GM19043 (cell line): ENCODE measurements at regions not wholly inside any gene's neighbourhood (a gene's known extent, or its start where the extent isn't known, plus 50 kb on each side); places are given as distances from the start of the nearest gene placed in this dataset.
"Not testable (repeated sequence)": the region's sequence is repeated elsewhere in the genome, so short reads cannot be mapped to it uniquely, and the experiment has no call there.

Experiments used
- ATAC-seq: cut with Tn5 transposase; IDR thresholded peaks from one replicate; pipeline ENCODE4 v1.9.1; 2021; ENCODE audit warnings: low read depth; ENCODE audit not compliant: unreplicated experiment

DNA sequence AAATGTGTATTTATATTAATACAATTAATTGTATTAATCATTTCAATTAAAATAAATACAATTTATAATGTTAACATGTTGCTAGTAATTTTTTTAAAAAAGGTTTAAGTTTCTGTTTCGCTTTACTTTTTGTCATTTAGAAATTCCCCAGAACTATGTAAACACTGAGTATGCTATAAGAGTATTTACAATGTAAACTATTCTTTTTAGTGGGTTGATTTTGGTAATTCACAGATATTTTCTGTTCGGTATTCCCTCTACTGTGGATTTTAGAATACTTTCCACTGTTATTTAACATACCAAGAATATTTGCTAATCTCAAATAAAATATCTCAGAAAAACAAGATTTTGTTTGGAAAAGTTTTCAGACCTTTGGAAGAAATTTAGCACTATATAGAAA lies 1564.4 kb downstream of the EFNA5 start:
- ATAC-seq, result no peak

DNA sequence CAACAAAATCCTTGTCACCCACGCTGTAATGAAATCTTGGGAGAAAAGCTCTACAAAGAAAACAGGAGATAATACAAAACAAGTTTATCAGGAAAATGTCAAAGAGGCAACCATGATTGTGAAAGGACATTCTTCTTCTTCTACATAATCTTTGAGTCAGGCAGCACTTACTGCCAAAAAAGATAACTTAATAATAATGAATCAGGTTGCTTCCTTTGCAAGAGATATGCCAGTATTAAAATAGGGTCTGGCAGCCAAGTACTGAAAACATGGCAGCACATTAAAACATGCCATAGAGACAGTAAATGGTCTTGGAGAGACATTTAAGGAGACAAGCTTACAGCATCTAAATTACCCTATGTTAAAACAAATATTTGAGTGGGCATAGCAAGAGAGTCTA lies 1573.4 kb downstream of the EFNA5 start:
- no peak for ATAC-seq

DNA sequence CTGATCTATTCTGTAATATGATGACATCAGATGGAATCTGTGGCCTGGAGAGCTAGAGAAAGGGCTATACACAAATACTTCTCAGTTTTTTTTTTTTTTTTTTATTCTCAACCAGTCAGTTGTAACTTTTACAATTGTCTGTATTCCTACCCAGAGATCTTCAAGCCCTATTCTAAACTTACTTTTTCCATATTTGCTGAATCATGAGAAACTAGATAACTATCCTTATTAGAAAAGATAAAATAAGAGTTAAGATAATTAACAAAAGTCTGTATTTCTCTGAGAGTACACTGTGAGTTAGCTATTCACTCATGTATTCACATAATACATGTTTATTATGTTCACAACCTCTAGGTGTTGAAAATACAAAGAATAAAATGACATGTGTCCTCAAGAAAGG lies 1575.9 kb downstream of the EFNA5 start:
- ATAC-seq, result no peak

DNA sequence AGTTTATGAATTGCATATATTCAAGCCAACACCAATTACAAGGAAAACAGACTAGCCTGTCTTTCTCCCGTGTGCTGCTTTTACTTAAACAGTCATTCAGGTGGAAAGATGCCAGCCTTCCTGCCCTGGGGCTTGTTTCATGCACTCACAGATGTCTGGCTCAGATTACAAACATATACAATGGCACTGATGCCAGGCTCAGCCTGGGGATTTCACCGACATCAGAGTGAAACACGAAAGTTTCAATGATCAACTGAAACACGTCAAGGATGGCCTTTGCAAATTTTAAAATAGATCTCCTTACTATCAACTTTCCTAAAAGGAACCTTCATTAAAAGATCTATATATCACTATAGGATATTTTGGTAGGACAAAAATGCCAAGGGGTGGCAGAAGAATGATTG lies 1576.5 kb downstream of the EFNA5 start:
- ATAC-seq, result no peak

DNA sequence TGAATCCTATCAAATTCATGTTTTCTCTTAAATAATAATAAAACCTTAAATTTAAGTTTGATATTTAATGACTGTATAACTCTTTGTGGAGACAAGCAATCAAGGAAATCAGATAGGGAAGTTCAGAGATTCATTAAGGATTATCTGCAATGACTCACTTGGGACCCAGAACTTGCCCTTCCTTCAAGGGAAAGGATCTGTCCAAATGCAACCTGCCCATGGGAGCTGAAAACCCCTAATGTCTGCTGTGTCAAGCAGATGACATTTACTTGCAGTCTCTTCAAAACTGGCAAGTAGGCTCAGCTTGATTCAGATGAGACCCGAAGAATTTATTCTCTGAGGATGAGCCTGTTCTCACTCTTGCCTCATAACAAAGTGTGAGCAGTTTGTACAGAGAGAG lies 1577.6 kb downstream of the EFNA5 start:
- ATAC-seq, result no peak

DNA sequence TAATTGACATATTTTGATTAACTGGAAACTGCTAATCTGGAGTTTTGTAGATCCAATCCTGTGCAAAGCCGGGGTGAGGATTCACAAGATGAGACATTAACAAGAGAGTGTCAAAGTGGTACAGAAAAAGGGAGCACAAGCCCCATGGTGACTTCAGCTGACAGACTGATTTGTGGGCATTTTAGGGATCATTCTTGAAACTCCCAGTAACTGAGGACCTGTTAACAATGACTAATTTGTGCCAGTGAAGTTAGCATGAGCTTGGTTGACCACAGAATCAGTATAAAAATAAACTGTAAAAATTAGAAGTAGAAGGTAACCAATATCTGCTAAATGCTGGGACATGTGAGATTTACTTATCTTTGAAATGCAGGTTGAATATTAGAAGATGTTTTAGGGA lies 1578.3 kb downstream of the EFNA5 start:
- ATAC-seq, result no peak

DNA sequence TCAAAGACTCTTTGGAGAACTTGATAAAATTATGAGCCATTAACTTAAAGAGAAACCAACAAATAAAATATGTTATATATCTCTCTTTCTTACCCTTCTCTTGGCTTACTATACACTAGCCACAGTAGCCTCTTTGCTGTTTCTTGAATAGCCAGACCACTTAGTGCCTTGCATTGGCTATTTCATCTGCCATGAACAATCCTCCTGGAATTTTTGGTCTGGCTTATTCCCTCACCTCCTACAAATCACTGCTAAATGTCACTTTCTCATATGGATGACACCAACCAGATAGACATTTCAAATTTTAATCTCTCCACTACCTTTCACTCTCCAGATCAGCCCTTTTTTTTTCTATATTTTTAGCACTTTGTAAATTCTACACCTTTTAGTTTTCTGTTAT lies 1581.7 kb downstream of the EFNA5 start:
- ATAC-seq, result no peak

DNA sequence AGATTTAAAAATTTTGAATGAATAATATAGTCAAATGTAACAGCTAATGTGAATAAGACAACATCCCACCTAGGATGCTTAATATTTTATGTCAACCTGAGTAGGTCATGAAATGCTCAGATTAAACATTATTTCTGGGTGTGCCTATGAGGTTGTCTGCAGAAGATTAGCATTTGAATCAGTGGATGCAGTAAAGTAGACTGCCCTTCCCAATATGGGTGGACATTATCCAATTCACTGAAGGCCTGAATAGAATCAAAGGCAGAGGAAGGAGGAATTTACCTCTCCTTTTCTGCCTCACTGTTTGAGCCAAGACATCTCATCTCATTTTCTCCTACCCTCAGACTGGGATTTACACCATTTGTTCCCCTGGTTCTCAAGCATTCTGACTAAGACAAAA lies 1582.3 kb downstream of the EFNA5 start:
- ATAC-seq, result no peak

DNA sequence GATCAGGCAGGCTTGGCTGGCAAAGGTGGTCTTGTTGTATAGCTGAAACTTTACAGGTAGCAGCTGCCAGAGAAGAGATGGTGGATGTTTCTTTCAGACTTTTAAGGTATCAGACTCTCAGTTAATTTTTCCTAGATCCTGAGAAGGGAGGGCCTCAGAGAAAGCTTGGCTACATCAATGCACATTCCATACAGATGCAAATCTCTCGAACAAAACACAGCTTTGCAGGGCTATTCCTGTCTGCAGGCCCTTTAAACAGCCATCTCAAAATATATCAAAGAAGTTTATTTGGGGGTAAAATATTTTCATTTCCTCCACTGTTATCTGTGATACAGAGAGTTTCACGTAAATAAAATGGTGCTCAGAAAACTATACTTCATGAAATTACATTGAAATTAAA lies 1584.4 kb downstream of the EFNA5 start:
- no peak for ATAC-seq

DNA sequence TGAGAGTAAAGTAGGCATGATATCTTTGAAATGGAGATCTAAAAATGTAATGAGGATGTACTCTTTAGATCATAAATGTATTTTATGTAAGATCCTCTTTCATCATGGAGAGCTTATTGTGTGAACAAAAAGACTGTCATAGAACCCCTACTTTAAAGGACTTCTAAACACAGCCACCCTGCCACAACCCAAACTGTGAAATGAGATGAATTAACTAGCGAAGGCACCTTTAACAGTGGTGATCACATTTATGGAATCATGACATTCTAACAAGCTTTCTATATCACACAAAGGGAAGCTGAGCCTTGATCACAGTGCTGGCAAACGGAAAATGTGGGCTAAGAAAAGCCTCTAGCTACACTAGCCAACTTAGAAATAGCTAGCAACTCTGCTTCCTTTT lies 1585.2 kb downstream of the EFNA5 start:
- no peak for ATAC-seq

DNA sequence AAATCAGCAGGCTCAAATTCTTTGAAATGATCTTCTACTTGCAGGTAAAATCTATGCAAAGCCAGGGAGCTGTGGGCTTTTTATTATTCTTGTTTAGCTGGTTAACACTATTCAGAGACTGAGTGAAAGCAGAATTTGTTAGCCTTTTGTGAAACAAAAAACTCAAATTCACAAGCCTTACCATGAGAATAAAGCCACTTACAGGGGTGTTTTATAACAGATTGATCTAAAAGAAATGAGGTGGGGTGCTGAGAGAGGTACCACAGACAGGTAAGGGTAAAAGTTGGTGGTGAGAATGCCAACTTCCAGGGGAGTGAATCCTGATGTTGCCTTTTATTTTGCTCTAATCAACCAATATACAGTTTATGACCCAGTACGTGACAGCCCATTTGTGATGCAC lies 1585.6 kb downstream of the EFNA5 start:
- ATAC-seq, result no peak

DNA sequence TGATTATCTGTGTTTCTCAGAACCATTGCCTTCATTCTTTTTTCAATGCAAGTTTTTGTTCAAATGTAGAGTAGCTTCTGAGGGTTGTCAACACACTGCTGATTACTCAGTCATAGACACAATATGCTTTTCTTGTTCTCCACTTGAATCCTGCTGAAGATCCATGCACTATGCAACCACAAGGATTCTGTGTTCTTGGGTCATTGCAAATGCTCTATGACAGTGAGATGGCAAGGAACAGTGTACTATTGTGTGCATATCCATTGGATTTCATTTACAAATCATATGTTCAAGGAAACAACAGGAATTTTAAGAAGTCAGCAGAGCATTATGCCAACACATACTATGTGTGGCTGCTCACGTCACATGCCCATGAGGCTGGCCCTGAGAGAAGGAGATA lies 1590.2 kb downstream of the EFNA5 start:
- ATAC-seq, result no peak

DNA sequence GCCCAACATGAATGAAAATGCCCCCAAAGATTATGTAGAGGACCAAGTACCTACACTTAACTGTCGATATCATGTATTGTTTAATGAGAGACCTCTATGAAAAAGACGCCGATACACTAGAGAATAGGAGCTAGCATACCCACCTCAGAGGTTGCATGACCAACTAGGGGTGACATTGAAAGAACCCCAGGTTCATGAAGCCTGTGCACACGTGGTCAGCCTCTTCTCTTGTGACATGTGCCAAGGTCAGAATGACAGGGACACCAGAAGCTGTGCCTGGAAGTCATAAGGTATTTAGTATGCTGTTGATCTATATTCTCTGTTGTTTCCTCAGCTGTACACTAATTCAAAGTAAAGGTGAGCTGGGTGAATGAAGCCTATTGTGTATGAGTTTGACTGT lies 1594.1 kb downstream of the EFNA5 start:
- ATAC-seq, result no peak

DNA sequence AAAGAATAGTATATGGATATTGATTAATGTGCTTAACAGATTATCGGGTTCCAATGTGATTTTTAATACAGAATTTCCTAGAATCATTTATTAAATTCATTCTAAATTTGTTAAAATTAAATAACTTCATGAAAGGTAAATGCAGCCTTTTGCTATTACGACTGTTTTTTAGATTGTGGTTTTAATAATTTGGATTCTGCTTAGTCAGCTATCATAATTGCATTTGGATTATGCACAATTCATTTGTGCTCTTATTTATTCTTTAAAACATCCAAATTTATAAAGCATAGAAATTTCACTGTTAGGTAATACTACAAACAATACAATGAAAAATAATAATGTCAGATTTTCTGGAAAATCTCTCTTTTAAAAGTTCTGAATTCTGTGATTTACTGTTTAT lies 1598.5 kb downstream of the EFNA5 start:
- ATAC-seq, result no peak

DNA sequence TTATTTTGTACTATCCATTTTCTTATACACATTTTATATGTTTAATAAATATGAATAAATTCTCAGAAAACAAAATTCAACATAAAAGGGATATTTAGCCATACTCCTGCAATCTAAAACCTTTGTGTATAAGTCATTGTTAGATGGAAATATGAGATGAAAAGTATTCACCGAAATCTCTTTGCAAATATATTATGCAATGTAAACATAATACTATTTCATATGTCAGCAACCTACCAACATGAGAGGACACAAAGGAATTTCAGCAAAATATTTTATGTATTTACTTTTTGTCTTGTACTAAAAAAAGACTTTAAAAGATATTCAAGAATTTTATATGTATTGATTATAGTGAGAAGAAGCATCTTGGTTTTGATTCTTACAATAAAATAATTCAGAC lies 1623.4 kb downstream of the EFNA5 start:
- no peak for ATAC-seq

DNA sequence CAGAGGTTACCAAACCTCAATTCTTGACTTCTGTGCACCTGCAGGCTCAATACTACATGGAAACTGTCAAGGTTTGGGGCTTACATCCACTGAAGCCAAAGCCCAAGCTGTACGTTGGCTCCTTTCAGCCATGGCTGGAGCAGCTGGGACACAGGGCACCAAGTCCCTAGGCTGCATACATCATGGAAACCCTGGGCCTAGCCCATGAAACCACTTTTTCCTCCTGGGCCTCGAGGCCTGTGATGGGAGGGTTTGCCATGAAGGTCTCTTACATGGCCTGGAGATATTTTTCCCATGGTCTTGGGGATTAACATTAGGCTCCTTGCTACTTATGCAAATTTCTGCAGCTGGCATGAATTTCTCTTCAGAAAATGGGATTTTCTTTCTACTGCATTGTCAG lies 1638.7 kb downstream of the EFNA5 start:
- ATAC-seq, result not testable (repeated sequence)

DNA sequence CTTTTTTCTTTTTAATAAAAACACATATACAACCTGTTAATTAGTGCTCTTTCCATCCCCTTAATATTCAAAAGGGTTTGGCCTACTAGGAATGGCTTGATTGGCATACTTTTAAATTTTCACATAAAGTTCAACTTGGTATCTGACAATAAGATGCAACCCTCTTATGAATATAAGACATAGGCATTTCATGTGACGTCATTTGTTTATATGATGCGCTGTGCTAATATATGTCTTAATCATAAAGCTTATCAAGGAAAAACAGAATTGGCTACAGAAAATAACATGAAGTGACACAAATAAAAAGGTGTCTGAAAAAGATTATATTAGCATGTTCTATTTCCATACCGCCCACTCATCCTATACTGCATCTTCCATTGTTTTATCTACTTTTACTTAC lies 1642.4 kb downstream of the EFNA5 start:
- no peak for ATAC-seq

DNA sequence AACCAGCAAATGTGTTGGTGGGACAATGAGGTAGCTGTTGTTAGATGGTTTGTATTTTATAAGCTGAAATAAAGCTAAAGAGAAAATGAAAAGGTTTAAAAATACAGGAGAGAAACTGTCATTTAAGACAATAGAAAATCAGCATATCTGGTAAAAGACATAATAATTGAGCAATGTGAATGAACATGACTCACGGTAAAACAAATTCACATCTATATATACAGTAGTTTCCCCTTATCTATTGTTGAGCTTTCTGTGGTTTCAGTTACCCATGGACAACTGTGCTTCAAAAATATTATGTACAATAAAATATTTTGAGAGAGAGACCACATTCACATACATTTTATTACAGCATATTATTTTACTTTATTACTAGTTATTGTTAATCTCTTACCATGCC lies 1649.8 kb downstream of the EFNA5 start:
- ATAC-seq, result no peak

DNA sequence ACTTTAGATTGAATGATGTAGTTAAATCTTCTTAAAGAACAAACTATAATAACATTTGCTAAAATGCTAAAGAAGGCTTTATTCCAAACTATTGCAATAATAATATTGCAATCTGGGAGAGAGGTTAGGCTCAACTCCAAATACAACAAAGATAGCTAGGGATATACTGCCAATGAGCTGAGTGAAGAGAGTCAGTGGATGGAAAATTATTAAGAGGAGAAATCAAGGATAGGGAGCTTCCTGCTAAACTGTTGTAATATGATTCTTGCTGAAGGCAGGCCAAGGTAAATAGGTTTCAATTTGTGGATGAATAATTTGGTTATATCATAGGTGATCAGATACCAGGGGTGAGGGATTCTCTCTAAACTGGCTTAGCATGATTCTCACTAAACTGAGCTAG lies 1651.5 kb downstream of the EFNA5 start:
- ATAC-seq, result no peak

DNA sequence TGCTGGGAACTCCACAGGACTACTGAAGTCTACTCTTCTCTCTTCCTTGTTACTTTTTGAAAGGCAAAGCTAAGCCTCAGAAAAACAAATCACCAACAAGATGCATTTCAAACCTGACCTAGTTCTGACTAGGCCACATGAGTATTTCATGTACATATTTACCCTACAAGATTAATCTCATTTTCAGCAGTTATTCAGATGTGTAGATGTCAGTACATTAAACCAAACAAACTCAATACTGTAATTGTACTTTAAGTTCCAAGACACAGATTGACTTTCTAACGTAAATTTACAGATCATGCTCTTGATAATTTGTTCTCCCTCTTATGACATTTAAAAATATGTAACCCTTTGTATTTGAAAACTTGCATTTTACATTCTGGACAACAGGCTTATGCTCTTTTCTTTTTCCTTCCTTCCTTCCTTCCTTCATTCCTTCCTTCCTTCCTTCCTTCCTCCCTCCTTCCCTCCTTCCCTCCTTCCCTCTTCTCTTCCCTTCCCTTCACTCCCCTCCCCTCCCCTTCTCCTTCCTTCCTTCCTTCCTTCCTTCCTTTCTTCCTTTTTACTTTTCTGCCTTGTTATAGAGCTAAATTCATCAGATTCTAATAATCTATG lies 1653.4 kb downstream of the EFNA5 start:
- ATAC-seq, result no peak

DNA sequence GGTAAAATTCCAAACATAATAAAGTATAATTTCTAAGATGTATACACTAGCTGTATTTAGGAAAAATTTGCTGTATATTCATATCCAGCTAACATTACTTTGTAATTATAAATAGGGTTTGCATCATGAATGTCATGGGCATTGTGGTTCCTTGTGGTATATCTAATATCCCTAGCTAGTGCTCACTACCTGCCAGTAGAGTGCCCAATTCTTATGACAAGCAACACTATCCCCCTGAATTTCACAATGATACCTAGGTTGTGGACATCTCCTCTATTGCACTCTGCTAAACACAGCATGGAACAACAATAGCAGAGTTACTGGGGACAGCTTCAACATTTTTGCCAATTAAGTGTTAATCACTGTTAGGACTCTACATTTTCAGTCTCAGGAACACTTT lies 1656.5 kb downstream of the EFNA5 start:
- ATAC-seq, result no peak

DNA sequence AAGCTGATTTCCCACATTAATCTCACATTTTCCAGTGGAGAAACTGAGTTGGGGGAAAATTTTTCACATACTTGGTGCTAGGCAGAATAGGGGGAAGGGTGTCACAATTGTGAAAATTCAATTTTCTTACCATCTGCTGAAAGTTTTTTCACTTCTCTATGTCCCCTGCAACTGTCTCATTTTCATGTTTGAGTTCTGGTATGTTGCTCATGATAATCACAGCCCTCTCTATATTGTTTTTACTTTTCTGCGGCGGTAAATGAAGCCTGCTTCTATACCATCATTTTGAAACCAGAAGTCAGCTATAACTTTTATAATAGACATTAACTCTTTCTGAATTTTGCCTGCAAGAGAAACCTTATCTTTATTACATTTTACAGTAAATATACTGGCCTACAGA lies 1664.5 kb downstream of the EFNA5 start:
- ATAC-seq, result no peak

DNA sequence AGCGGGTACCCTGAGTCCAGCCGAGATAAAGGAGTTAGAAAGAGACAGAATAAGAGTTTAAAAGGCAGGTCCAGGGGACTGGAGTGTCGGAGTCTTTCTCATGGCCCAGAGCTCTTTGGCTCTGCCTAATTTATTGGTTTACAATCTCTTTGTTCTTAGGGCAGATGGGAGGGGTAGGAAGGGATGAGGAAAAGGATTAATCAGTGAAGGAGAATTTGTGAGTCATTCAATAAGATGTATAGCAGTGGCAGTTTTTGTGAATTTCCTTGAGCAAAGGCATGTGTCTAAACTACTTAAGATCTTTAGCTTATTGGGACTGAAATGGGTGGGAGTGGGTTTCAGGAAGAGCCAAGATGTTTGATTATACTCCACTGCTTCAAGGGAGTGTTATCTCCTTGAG lies 1671.7 kb downstream of the EFNA5 start:
- ATAC-seq, result not testable (repeated sequence)
